Keratinocyte (primary cell): ENCODE measurements at regions not wholly inside any gene's neighbourhood (a gene's known extent, or its start where the extent isn't known, plus 50 kb on each side); places are given as distances from the start of the nearest gene placed in this dataset.

Experiments used
- EZH2 ChIP-seq: IDR thresholded peaks from one replicate; pipeline ENCODE4 v1.6.1; 2012; ENCODE audit warnings: inconsistent platforms, mild to moderate bottlenecking, low read length, moderate library complexity
- TF ChIP-seq, protein P1 (sequence below), 3 experiments: IDR thresholded peaks in 1 of 3; conservative IDR thresholded peaks in 1 of 3; optimal IDR thresholded peaks in 1 of 3; 2 replicates in 2 of 3; 3 replicates in 1 of 3; pipeline versions ENCODE3 to v1.5.1; 2011; ENCODE audit warnings: low read length in 3 of 3, mild to moderate bottlenecking in 3 of 3, moderate library complexity in 2 of 3, control low read depth in 1 of 3, inconsistent platforms in 1 of 3; ENCODE audit not compliant: insufficient read depth in 2 of 3; ENCODE audit errors: extremely low read depth in 1 of 3

DNA sequence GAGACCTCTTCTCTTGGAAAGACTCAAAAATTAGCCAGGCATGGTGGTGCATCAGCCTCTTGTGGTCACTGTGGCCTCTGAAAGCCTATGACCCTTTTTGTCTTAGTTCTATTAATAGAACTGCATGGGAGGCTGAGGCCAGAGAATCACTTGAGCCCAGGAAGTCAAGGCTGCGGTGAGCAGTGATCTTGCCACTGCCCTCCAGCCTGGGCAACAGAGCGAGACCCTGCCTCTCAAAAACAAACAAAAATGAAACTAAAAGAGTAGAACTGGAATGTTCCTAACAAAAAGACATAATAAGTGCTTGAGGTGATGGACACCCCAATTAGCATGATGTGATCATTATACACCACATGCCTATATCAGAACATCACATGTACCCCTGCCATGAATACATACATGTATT lies 197.0 kb upstream of the EEA1 start:
- TF ChIP-seq, protein P1, sequence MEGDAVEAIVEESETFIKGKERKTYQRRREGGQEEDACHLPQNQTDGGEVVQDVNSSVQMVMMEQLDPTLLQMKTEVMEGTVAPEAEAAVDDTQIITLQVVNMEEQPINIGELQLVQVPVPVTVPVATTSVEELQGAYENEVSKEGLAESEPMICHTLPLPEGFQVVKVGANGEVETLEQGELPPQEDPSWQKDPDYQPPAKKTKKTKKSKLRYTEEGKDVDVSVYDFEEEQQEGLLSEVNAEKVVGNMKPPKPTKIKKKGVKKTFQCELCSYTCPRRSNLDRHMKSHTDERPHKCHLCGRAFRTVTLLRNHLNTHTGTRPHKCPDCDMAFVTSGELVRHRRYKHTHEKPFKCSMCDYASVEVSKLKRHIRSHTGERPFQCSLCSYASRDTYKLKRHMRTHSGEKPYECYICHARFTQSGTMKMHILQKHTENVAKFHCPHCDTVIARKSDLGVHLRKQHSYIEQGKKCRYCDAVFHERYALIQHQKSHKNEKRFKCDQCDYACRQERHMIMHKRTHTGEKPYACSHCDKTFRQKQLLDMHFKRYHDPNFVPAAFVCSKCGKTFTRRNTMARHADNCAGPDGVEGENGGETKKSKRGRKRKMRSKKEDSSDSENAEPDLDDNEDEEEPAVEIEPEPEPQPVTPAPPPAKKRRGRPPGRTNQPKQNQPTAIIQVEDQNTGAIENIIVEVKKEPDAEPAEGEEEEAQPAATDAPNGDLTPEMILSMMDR (optimal IDR thresholded peaks at IDR 0.05 in 1 of 3, IDR thresholded peaks at IDR 0.05 in 1 of 3, conservative IDR thresholded peaks at IDR 0.05 in 1 of 3; ENCODE audit: extremely low read depth in 1 of 3, insufficient read depth in 2 of 3, low read length in 3 of 3) = no peak
- no peak for TF ChIP-seq EZH2
